ENCODE measurements at regions not wholly inside any gene's neighbourhood (a gene's known extent, or its start where the extent isn't known, plus 50 kb on each side); places are given as distances from the start of the nearest gene placed in this dataset.

DNA sequence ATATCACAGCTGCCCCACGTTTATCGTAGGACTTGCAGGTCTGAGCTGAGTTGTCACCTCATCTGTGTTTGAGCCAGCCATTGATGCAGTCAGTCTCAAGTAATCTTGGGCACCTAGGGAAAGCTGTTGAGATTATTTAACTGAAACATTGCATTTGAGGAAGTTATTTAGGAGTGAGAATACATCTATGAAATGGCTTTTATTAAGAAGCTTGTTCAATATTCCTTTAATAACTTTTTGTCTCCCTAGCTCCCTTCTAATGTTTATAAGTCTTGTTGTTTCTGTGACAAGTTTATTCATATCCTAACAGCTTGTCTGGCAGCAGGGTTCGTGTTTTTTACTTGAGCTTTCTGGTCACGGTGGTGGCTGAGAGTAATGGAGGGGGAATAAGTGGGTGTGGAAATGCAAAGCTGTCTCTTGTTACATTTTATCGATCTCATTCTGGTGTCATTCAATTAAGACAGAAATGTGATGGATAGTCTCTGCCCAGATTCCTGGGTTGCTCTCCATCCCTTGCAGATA is 555.9 kb downstream of the USP25 start:
- H3K4me3 ChIP-seq = no peak overlapping the region
- DNase-seq = no peak
- no peak for TF ChIP-seq POLR2A (IDR thresholded peaks at IDR 0.05)
- TF ChIP-seq CTCF (IDR thresholded peaks at IDR 0.05) = no peak
- no peak for ATAC-seq
- H3K4me1 ChIP-seq = peaks cover 0 to 63% (median 9%) of the 10 kb centered on the region in 12 donors
- intact Hi-C loops (cut with DNase I) = loop anchor here in 1 of 10 donors (10.0 kb wide), 1 partner anchor 71 kb away; no protein-coding TSS in a partner anchor
- no peaks in the 10 kb centered on the region for H3K27me3 ChIP-seq
- H3K9me3 ChIP-seq = no peaks in the 10 kb centered on the region
- no peak overlapping the region for H3K27ac ChIP-seq
- 47 to 61% (median 55%) methylated on average over 5 of the region's 5 CpGs for WGBS, 4 donors
- H3K36me3 ChIP-seq = no peaks in the 10 kb centered on the region

DNA sequence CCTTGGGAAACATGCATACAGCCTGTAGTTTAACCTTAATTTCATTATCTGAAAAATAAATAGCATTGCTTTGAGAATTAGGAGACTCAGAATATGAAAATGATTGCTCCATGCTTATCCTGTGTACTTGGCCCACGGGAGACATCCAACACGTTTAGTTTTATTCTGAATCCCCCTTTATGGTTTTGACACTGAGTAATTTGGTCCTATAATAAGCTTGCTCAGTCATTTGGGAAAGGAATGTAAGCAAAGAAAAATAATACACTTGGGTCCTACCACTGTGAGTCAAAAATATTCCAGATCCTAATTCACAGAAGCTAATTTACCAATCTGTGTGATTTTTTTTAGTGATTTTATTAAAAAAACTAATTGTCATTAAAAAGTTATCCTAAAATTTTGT is 557.3 kb downstream of the USP25 start:
- TF ChIP-seq POLR2A (IDR thresholded peaks at IDR 0.05) = no peak
- no peak for TF ChIP-seq CTCF (IDR thresholded peaks at IDR 0.05)
- 43 to 65% (median 58%) methylated on average over 2 of the region's 2 CpGs for WGBS, 4 donors
- Histone ChIP-seq H3K9me3 (no peaks in the 10 kb centered on the region), H3K27me3 (no peaks in the 10 kb centered on the region), H3K4me1 (peaks cover 0 to 49% (median 0%) of the 10 kb centered on the region in 12 donors), H3K4me3 (no peak overlapping the region), H3K36me3 (no peaks in the 10 kb centered on the region), H3K27ac (no peak overlapping the region)
- DNase-seq = no peak
- no peak for ATAC-seq
- intact Hi-C loops (cut with DNase I) = loop anchor here in 1 of 10 donors (10.0 kb wide), 1 partner anchor 72 kb away; no protein-coding TSS in a partner anchor

GRCh38 chr21:16291296-16291695 is 561.5 kb downstream of the USP25 start:
- H3K27me3 ChIP-seq = no peaks in the 10 kb centered on the region
- no peaks in the 10 kb centered on the region for H3K36me3 ChIP-seq
- no peak for ATAC-seq
- no peaks in the 10 kb centered on the region for H3K9me3 ChIP-seq
- 86 to 92% (median 90%) methylated on average over 7 of the region's 7 CpGs for WGBS, 4 donors
- H3K4me1 ChIP-seq = peaks cover 0 to 22% (median 0%) of the 10 kb centered on the region in 12 donors
- DNase-seq = no peak
- H3K4me3 ChIP-seq = no peak overlapping the region
- TF ChIP-seq POLR2A (IDR thresholded peaks at IDR 0.05) (no peak), CTCF (IDR thresholded peaks at IDR 0.05) (no peak)
- intact Hi-C loops (cut with DNase I) = no loop called here
- H3K27ac ChIP-seq = no peak overlapping the region

- Histone ChIP-seq H3K36me3 (no peaks in the 10 kb centered on the region), H3K4me3 (no peak overlapping the region), H3K27ac (no peak overlapping the region), H3K27me3 (no peaks in the 10 kb centered on the region), H3K4me1 (peaks cover 0 to 9% (median 0%) of the 10 kb centered on the region in 12 donors), H3K9me3 (no peaks in the 10 kb centered on the region)
- TF ChIP-seq CTCF (IDR thresholded peaks at IDR 0.05) (no peak), POLR2A (IDR thresholded peaks at IDR 0.05) (no peak)
- ATAC-seq (peak in 3 of 4 donors; percentile 48 to 74 (median 67)), DNase-seq (no peak)
- 43 to 51% (median 48%) methylated on average over 5 of the region's 5 CpGs for WGBS, 4 donors
- intact Hi-C loops (cut with DNase I) = no loop called here
These were observed 564.3 kb downstream of the USP25 start for GRCh38 chr21:16294128-16294527.

Data from heart left ventricle (tissue), 16 donors.